ENCODE measurements at regions not wholly inside any gene's neighbourhood (a gene's known extent, or its start where the extent isn't known, plus 50 kb on each side); places are given as distances from the start of the nearest gene placed in this dataset.

DNA sequence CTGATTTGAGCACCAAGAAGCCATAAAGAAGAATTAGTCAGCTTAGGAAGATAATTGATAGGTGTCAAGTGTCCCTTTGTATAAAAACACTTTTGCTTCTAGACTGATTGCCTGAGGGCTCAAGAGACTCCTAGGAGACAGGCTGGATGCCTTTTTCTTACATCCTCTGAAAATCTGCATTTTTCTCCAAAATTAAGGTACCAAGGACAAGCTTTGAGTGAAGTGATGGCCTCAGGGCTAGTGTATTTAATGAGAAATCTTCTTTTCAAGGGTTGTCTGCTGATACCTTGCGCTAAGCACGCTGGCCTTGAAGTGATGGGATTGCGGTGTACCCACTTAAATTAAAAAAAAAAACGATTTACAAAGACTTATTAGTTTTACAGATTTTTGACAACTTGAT, 304.0 kb downstream of the TLR4 start:
- TF ChIP-seq EZH2 (IDR thresholded peaks at IDR 0.05) (no peak), POLR2AphosphoS5 (IDR thresholded peaks at IDR 0.05; ENCODE audit: borderline replicate concordance, low read depth, low read length) (no peak)

Data from SK-N-MC (cell line).